ACHN (cell line): ENCODE measurements at regions not wholly inside any gene's neighbourhood (a gene's known extent, or its start where the extent isn't known, plus 50 kb on each side); places are given as distances from the start of the nearest gene placed in this dataset.
"Not testable (repeated sequence)": the region's sequence is repeated elsewhere in the genome, so short reads cannot be mapped to it uniquely, and the experiment has no call there.

ENCODE experiments used
- DNase-seq: peaks from one replicate; pipeline ENCODE4 v3.0.0-alpha.2; 2015
- in situ Hi-C: cut with HindIII; loops from 2 replicates; pipeline ENCODE4 v1.10.0; 2017; ENCODE audit warnings: low sequenced_read_pairs, low pct_ligation_motif_present, low pct_unique_long_range_greater_than_20kb

DNA sequence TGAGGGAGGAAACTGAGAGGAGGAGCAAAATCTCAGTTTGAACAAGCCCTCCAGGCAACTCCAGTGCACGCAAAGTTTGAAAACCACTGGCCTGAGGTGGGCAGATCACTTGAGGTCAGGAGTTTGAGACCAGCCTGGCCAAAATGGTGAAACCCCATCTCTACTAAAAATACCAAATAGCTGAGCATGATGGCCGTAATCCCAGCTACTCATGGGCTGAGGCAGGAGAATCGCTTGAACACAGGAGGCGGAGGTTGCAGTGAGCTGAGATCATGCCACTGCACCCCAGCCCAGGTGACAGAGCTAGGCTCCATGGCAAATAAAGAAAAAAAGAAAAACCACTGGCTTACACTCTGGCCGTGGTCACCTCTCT, 51.9 kb upstream of the SLC1A4 start:
- in situ Hi-C loops = loop anchor here (25.0 kb wide), 1 partner anchor 100 kb away; no protein-coding TSS in a partner anchor
- not testable (repeated sequence) for DNase-seq

DNA sequence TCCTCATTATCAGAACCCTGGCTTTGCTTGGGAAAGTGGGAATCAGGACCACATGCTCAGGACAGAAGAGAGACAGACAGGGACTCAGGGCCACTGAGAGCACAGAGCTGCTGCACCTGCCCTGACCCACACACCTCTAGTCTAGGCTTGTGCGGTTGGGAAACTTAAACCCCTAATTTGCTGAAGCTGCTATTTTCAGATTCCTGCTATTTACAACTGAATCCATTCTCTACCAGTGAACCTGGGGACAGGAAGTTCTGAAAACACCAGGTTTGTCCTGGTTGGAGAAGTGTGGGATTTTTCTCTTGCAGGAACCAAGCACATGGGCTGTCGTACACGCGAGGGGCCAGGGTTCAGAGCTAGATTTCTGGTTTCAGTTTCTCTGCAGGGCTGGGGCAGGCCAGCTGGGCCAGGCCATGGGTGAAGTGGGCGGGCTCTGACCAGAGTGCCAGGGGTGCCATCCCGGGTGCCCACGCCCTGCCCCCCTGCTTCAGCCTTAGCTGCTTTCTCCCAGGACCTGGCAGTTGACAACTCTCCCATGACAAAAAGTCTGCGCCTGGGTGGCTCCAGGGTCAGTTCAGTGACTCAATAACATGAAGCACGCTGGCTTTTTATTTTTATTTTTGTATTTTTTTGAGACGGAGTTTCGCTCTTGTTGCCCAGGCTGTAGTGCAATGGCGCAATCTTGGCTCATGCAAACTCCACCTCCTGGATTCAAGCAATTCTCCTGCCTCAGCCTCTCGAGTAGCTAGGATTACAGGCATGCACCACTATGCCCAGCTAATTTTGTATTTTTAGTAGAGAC, 51.3 kb upstream of the SLC1A4 start:
- in situ Hi-C loops = loop anchor here (25.0 kb wide), 1 partner anchor 99 kb away; no protein-coding TSS in a partner anchor
- no peak for DNase-seq

- DNase-seq = no peak
- in situ Hi-C loops = loop anchor here (25.0 kb wide), 1 partner anchor 99 kb away; no protein-coding TSS in a partner anchor
Measured at GRCh38 chr2:64938607-64939285, 50.5 kb upstream of the SLC1A4 start.

DNA sequence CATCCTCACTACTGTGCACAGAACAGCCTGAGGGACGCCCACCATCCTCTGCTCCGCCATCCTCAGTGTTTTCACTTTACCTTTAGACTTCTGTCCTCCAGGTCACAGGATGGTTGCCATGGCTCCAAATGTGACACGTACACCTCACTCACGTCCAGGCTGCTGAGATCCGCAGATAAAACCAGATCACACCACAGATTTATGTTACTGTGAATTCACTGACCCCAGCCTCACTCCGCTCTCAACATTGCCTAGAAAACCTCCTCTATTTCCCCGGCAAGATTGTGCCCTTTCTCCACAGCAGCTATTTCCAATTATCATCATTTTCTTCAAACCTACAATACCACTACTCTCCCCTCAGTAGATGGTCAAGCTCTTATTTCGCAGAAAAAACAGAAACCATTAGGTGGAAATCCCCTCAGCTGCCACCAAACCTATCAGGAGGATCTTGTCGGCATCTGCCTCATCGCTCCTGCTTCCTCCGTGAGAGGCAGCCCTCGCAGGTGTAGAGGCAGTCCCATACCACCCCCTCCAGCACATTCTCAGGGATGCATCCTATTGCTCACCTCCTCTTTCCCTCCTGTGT, 49.8 kb upstream of the SLC1A4 start:
- DNase-seq = no peak
- in situ Hi-C loops = loop anchor here (25.0 kb wide), 1 partner anchor 98 kb away; no protein-coding TSS in a partner anchor
